ENCODE measurements at regions not wholly inside any gene's neighbourhood (a gene's known extent, or its start where the extent isn't known, plus 50 kb on each side); places are given as distances from the start of the nearest gene placed in this dataset.

- Histone ChIP-seq H3K4me2 (no peak overlapping the region), H3K4me3 (no peak overlapping the region), H2AFZ (no peak overlapping the region), H3K27me3 (ENCODE audit: insufficient read depth) (no peaks in the 10 kb centered on the region), H3K36me3 (ENCODE audit: insufficient read depth) (no peaks in the 10 kb centered on the region), H3K9me2 (ENCODE audit: insufficient read depth) (peaks cover 13% of the 10 kb centered on the region; the same call in 1 of the 2 replicates), H3F3A (replicated peaks; ENCODE audit: low read depth) (no peaks in the 10 kb centered on the region), H3K27ac (ENCODE audit: low read depth) (no peak overlapping the region), H3K4me1 (ENCODE audit: insufficient read depth) (no peaks in the 10 kb centered on the region), H3K79me2 (replicated peaks; ENCODE audit: insufficient read depth) (no peaks in the 10 kb centered on the region), H4K20me1 (replicated peaks; ENCODE audit: insufficient read depth) (no peaks in the 10 kb centered on the region)
- H3K36me3 Mint-ChIP-seq (ENCODE audit: low read depth) = no peaks in the 10 kb centered on the region
- no peak overlapping the region for H3K4me3 Mint-ChIP-seq
- H3K27ac Mint-ChIP-seq = no peak overlapping the region
- no peak for ATAC-seq
- no peaks in the 10 kb centered on the region; the same call in 2 of the 3 replicates for H3K9me3 Mint-ChIP-seq
- no peaks in the 10 kb centered on the region for H3K4me1 Mint-ChIP-seq
- TF ChIP-seq EZH2 (IDR thresholded peaks at IDR 0.05; ENCODE audit: low read depth, unreplicated experiment) (no peak), ZNF462 (CRISPR knock-in tag; IDR thresholded peaks at IDR 0.05) (no peak), JUNB (IDR thresholded peaks at IDR 0.05; ENCODE audit: unreplicated experiment) (no peak), NANOG (IDR thresholded peaks at IDR 0.05; ENCODE audit: borderline replicate concordance) (no peak), CTCF (conservative IDR thresholded peaks at IDR 0.05; ENCODE audit: low read depth in 2 of 2) (no peak), POLR2AphosphoS5 (IDR thresholded peaks at IDR 0.05; ENCODE audit: low read depth) (no peak), STAT1 (IDR thresholded peaks at IDR 0.05; ENCODE audit: unreplicated experiment) (no peak), ZNF331 (CRISPR knock-in tag; IDR thresholded peaks at IDR 0.05; ENCODE audit: low read depth) (no peak), EZH2phosphoT487 (IDR thresholded peaks at IDR 0.05; ENCODE audit: unreplicated experiment) (no peak), REST (IDR thresholded peaks at IDR 0.05; ENCODE audit: unreplicated experiment) (no peak), ZNF114 (CRISPR knock-in tag; IDR thresholded peaks at IDR 0.05) (no peak), ETS1 (IDR thresholded peaks at IDR 0.05) (no peak), CREB1 (CRISPR knock-in tag; IDR thresholded peaks at IDR 0.05; ENCODE audit: low read depth) (no peak)
- no peaks in the 10 kb centered on the region for H3K27me3 Mint-ChIP-seq (ENCODE audit: insufficient read depth, low read depth, poor library complexity)
- no peak for DNase-seq (ENCODE audit: low spot score)
Measured at GRCh38 chr4:10181745-10182445, 65.3 kb upstream of the WDR1 start.

Data from GM23338 (cell line).